GM23338 (cell line): ENCODE measurements at regions not wholly inside any gene's neighbourhood (a gene's known extent, or its start where the extent isn't known, plus 50 kb on each side); places are given as distances from the start of the nearest gene placed in this dataset.

Experiments
- ATAC-seq: fragments of 200-7000 bp; cut with Tn5 transposase; 3 replicates; pipeline ENCODE4 v1.9.1; 2020
- DNase-seq: peaks from one replicate; pipeline ENCODE4 v3.0.0-alpha.2; 2015; ENCODE audit warnings: low spot score
- H2AFZ ChIP-seq: fragments of 200-600 bp; sonication (generic); 2 replicates; pipeline ENCODE4 v1.8.0; 2016; ENCODE audit warnings: antibody characterized with exemption, mild to moderate bottlenecking, moderate library complexity
- H3F3A ChIP-seq: fragments of 200-600 bp; sonication (generic); replicated peaks from 2 replicates; pipeline ENCODE4 v1.8.0; 2017; ENCODE audit warnings: antibody characterized with exemption, mixed run types, low read depth
- H3K27ac ChIP-seq: fragments of 200-600 bp; sonication (generic); 2 replicates; pipeline ENCODE4 v1.6.1; 2016; ENCODE audit warnings: low read depth
- H3K27me3 ChIP-seq: fragments of 200-600 bp; sonication (generic); 2 replicates; pipeline ENCODE4 v1.8.0; 2016; ENCODE audit warnings: mild to moderate bottlenecking, mixed run types, moderate library complexity; ENCODE audit not compliant: insufficient read depth
- H3K36me3 ChIP-seq: fragments of 200-600 bp; sonication (generic); 2 replicates; pipeline ENCODE4 v1.8.0; 2016; ENCODE audit warnings: mild to moderate bottlenecking; ENCODE audit not compliant: insufficient read depth
- H3K4me1 ChIP-seq: fragments of 200-600 bp; sonication (generic); 2 replicates; pipeline ENCODE4 v1.8.0; 2016; ENCODE audit warnings: mild to moderate bottlenecking, moderate library complexity; ENCODE audit not compliant: insufficient read depth
- H3K4me2 ChIP-seq: fragments of 200-600 bp; sonication (generic); 2 replicates; pipeline ENCODE4 v1.7.1; 2017; ENCODE audit warnings: mixed run types
- H3K4me3 ChIP-seq: fragments of 200-600 bp; sonication (generic); 2 replicates; pipeline ENCODE4 v1.6.1; 2016; ENCODE audit warnings: mixed run types
- H3K79me2 ChIP-seq: fragments of 200-600 bp; sonication (generic); replicated peaks from 2 replicates; pipeline ENCODE4 v1.8.0; 2017; ENCODE audit warnings: mild to moderate bottlenecking; ENCODE audit not compliant: insufficient read depth
- H3K9me2 ChIP-seq: fragments of 200-600 bp; sonication (generic); 2 replicates; pipeline ENCODE4 v1.8.0; 2017; ENCODE audit not compliant: insufficient read depth
- H4K20me1 ChIP-seq: fragments of 200-600 bp; sonication (generic); replicated peaks from 2 replicates; pipeline ENCODE4 v1.8.0; 2017; ENCODE audit warnings: mild to moderate bottlenecking; ENCODE audit not compliant: insufficient read depth
- H3K27ac Mint-ChIP-seq: 2 replicates; pipeline ENCODE4 v1.8.0; 2020; ENCODE audit warnings: inconsistent platforms, mild to moderate bottlenecking, moderate library complexity, mixed read lengths
- H3K27me3 Mint-ChIP-seq: 3 replicates; pipeline ENCODE4 v1.8.0; 2022; ENCODE audit warnings: low read depth, mild to moderate bottlenecking, moderate library complexity, mixed read lengths, inconsistent platforms; ENCODE audit not compliant: insufficient read depth, poor library complexity
- H3K36me3 Mint-ChIP-seq: 3 replicates; pipeline ENCODE4 v1.8.0; 2021; ENCODE audit warnings: low read depth, mild to moderate bottlenecking, inconsistent platforms, moderate library complexity, mixed read lengths
- H3K4me1 Mint-ChIP-seq: 3 replicates; pipeline ENCODE4 v1.8.0; 2020; ENCODE audit warnings: mild to moderate bottlenecking, inconsistent platforms, mixed read lengths
- H3K4me3 Mint-ChIP-seq: 3 replicates; pipeline ENCODE4 v1.8.0; 2021; ENCODE audit warnings: moderate library complexity, mild to moderate bottlenecking, inconsistent platforms, mixed read lengths
- H3K9me3 Mint-ChIP-seq: 3 replicates; pipeline ENCODE4 v1.8.0; 2020; ENCODE audit warnings: moderate library complexity, mild to moderate bottlenecking, inconsistent platforms, mixed read lengths
- CREB1 ChIP-seq: fragments of 250-450 bp; sonication (Bioruptor Pico); IDR thresholded peaks from 2 replicates; pipeline ENCODE4 v1.5.0; 2020; ENCODE audit warnings: low read depth, mild to moderate bottlenecking, moderate library complexity
- CTCF ChIP-seq, 2 experiments: fragments of 200-600 bp in 1 of 2; sonication (generic) in 1 of 2; conservative IDR thresholded peaks; 2 replicates each; pipeline versions ENCODE4 v1.5.1 to v1.6.1; 2016 to 2017; ENCODE audit warnings: antibody characterized with exemption in 2 of 2, low read depth in 2 of 2, mild to moderate bottlenecking in 2 of 2, moderate library complexity in 1 of 2
- ETS1 ChIP-seq: IDR thresholded peaks from 2 replicates; pipeline ENCODE4 v1.6.1; 2016; ENCODE audit warnings: antibody characterized with exemption
- EZH2 ChIP-seq: fragments of 200-600 bp; sonication (generic); IDR thresholded peaks from one replicate; pipeline ENCODE4 v1.8.0; 2017; ENCODE audit warnings: antibody characterized with exemption, mild to moderate bottlenecking, low read depth; ENCODE audit not compliant: unreplicated experiment
- EZH2phosphoT487 ChIP-seq: fragments of 200-600 bp; sonication (generic); IDR thresholded peaks from one replicate; pipeline ENCODE4 v1.8.1; 2018; ENCODE audit warnings: antibody characterized with exemption; ENCODE audit not compliant: unreplicated experiment
- JUNB ChIP-seq: IDR thresholded peaks from one replicate; pipeline ENCODE4 v1.6.1; 2016; ENCODE audit warnings: antibody characterized with exemption; ENCODE audit not compliant: unreplicated experiment
- NANOG ChIP-seq: IDR thresholded peaks from 2 replicates; pipeline ENCODE4 v1.6.1; 2016; ENCODE audit warnings: antibody characterized with exemption, borderline replicate concordance
- POLR2AphosphoS5 ChIP-seq: IDR thresholded peaks from 2 replicates; pipeline ENCODE4 v1.6.1; 2016; ENCODE audit warnings: antibody characterized with exemption, low read depth
- REST ChIP-seq: IDR thresholded peaks from one replicate; pipeline ENCODE4 v1.6.1; 2018; ENCODE audit warnings: antibody characterized with exemption; ENCODE audit not compliant: unreplicated experiment
- STAT1 ChIP-seq: IDR thresholded peaks from one replicate; pipeline ENCODE4 v1.6.1; 2016; ENCODE audit warnings: antibody characterized with exemption; ENCODE audit not compliant: unreplicated experiment
- ZNF114 ChIP-seq: fragments of 250-450 bp; sonication (Bioruptor Pico); IDR thresholded peaks from 2 replicates; pipeline ENCODE4 v1.5.0; 2020; ENCODE audit warnings: mild to moderate bottlenecking, moderate library complexity
- ZNF331 ChIP-seq: fragments of 250-450 bp; sonication (Bioruptor Pico); IDR thresholded peaks from 2 replicates; pipeline ENCODE4 v1.5.0; 2020; ENCODE audit warnings: low read depth, mild to moderate bottlenecking, moderate library complexity
- ZNF462 ChIP-seq: fragments of 250-450 bp; sonication (Bioruptor Pico); IDR thresholded peaks from 2 replicates; pipeline ENCODE4 v1.5.0; 2020; ENCODE audit warnings: mild to moderate bottlenecking, moderate library complexity

- TF ChIP-seq NANOG, result no peak
- no peak for TF ChIP-seq POLR2AphosphoS5
- TF ChIP-seq ZNF114 (CRISPR knock-in tag), result no peak
These were observed 230.2 kb downstream of the AHR start (continued) for GRCh38 chr7:17528636-17529035.

- peak; percentile 1 for DNase-seq
- Mint-ChIP-seq H3K9me3 (no peaks in the 10 kb centered on the region; the same call in 2 of the 3 replicates), H3K27me3 (no peaks in the 10 kb centered on the region), H3K27ac (peak overlapping the region; percentile 41; the same call in 1 of the 2 replicates), H3K36me3 (no peaks in the 10 kb centered on the region), H3K4me1 (peaks cover 9% of the 10 kb centered on the region; the same call in 2 of the 3 replicates), H3K4me3 (no peak overlapping the region)
- no peaks in the 10 kb centered on the region for H3K27me3 ChIP-seq
- H3K4me3 ChIP-seq, result no peak overlapping the region
- H3K4me1 ChIP-seq, result 0 out of 2 replicates have a peak, but pooled peaks cover 5% of the 10 kb centered on the region
- H3K27ac ChIP-seq, result no peak overlapping the region
- no peaks in the 10 kb centered on the region for H3K36me3 ChIP-seq
- H3K9me2 ChIP-seq, result no peaks in the 10 kb centered on the region
- TF ChIP-seq REST, result no peak
- no peak for TF ChIP-seq STAT1
- no peak for TF ChIP-seq EZH2
- TF ChIP-seq ZNF331 (CRISPR knock-in tag), result no peak
- TF ChIP-seq POLR2AphosphoS5, result no peak
- TF ChIP-seq NANOG, result no peak
- TF ChIP-seq JUNB, result no peak
- no peak for TF ChIP-seq ZNF114 (CRISPR knock-in tag)
- no peak for TF ChIP-seq EZH2phosphoT487
- no peak for TF ChIP-seq CREB1 (CRISPR knock-in tag)
- TF ChIP-seq ZNF462 (CRISPR knock-in tag), result no peak
- TF ChIP-seq CTCF (conservative IDR thresholded peaks at IDR 0.05; ENCODE audit: low read depth in 2 of 2), result no peak
- TF ChIP-seq ETS1, result no peak
- H3K79me2 ChIP-seq, result no peaks in the 10 kb centered on the region
- no peaks in the 10 kb centered on the region for H4K20me1 ChIP-seq
- ATAC-seq, result no peak
- H3K4me2 ChIP-seq, result no peak overlapping the region
- no peaks in the 10 kb centered on the region for H3F3A ChIP-seq
- 0 out of 2 replicates have a peak overlapping the region, but pooled peaks have one; percentile 24 for H2AFZ ChIP-seq
These were observed 231.8 kb downstream of the AHR start for GRCh38 chr7:17530244-17530643.
